Adrenal gland (tissue), 9 donors: ENCODE measurements at regions not wholly inside any gene's neighbourhood (a gene's known extent, or its start where the extent isn't known, plus 50 kb on each side); places are given as distances from the start of the nearest gene placed in this dataset.

Experiments used
- DNase-seq, 7 donors: peaks; one replicate each; pipeline ENCODE4 v3.0.0-alpha.2; 2019 to 2020
- H3K27ac ChIP-seq, 5 donors: fragments of 200-600 bp; sonication (generic) in 4 of 5; 1 replicate in 3 of 5; 2 replicates in 2 of 5; pipeline versions ENCODE4 v1.5.1 to v1.8.0; 2016 to 2020; ENCODE audit warnings: mild to moderate bottlenecking in 1 of 5
- H3K27me3 ChIP-seq: fragments of 200-600 bp; 2 replicates; pipeline ENCODE4 v1.8.0; 2021
- H3K36me3 ChIP-seq, 2 donors: fragments of 200-600 bp; replicated peaks in 1 of 2; 1 replicate in 1 of 2; 2 replicates in 1 of 2; pipeline versions ENCODE4 v1.5.1 to v1.8.0; 2018 to 2022
- H3K4me1 ChIP-seq, 2 donors: fragments of 200-600 bp; replicated peaks in 1 of 2; 1 replicate in 1 of 2; 2 replicates in 1 of 2; pipeline versions ENCODE4 v1.5.1 to v1.8.0; 2018 to 2021
- H3K4me3 ChIP-seq, 4 donors: fragments of 200-600 bp; sonication (generic) in 3 of 4; one replicate each; pipeline ENCODE4 v1.5.1; 2016 to 2018
- H3K9me3 ChIP-seq, 3 donors: fragments of 200-600 bp; sonication (generic) in 1 of 3; replicated peaks in 1 of 3; 1 replicate in 2 of 3; 2 replicates in 1 of 3; pipeline versions ENCODE4 v1.5.1 to v1.8.0; 2016 to 2021
- CTCF ChIP-seq, 6 experiments: fragments of 450-650 bp in 4 of 6; fragments of 200-600 bp in 2 of 6; sonication (generic) in 1 of 6; IDR thresholded peaks; 1 replicate in 5 of 6; 2 replicates in 1 of 6; pipeline versions ENCODE4 v1.5.1 to v1.8.0; 2016 to 2021; ENCODE audit warnings: antibody characterized with exemption in 6 of 6, mild to moderate bottlenecking in 2 of 6, moderate library complexity in 1 of 6
- POLR2A ChIP-seq, 2 donors: fragments of 450-650 bp; IDR thresholded peaks; one replicate each; pipeline ENCODE4 v1.6.1; 2017; ENCODE audit warnings: antibody characterized with exemption in 2 of 2, mild to moderate bottlenecking in 2 of 2, moderate library complexity in 1 of 2
- WGBS, 4 donors: extraction: QIAGEN DNeasy Blood & Tissue Kit in 2 of 4; methylation state at CpG; one replicate each; pipeline versions ENCODE4 v1.1.5 to v1.1.7; 2013 to 2017; 5-methylcytosine and 5-hydroxymethylcytosine counted together
- intact Hi-C, 2 donors: fragments of 100-400 bp; cut with DNase I; formaldehyde crosslinking; loops; one replicate each; pipeline versions ENCODE4 v1.14.1 to v1.15.0; 2022 to 2023
- donor health status: healthy with polysubstance abuse.
- donor health status: Bipolar disorder and iron deficiency.
- donor health status: DM: yes; HTN: yes; CAD: no.
- donor health status: DM: no; HTN: no; CAD: no.
- donor health status: DM: no; HTN: no; CAD: no.

- intact Hi-C loops: no loop called here
- no peaks in the 10 kb centered on the region for H3K27me3 ChIP-seq
- no peak overlapping the region for H3K27ac ChIP-seq
- no peak overlapping the region for H3K4me3 ChIP-seq
- no peaks in the 10 kb centered on the region for H3K36me3 ChIP-seq
- H3K4me1 ChIP-seq: no peaks in the 10 kb centered on the region
- no peak for DNase-seq
- WGBS, 4 donors: 70 to 81% (median 75%) methylated on average over 2 of the region's 2 CpGs
- TF ChIP-seq CTCF (IDR thresholded peaks at IDR 0.05) (no peak), POLR2A (IDR thresholded peaks at IDR 0.05) (no peak)
- no peaks in the 10 kb centered on the region for H3K9me3 ChIP-seq
These were observed 1355.0 kb upstream of the MAP3K7 start for GRCh38 chr6:91941838-91942237.

GRCh38 chr6:91940801-91941200, 1353.9 kb upstream of the MAP3K7 start:
- TF ChIP-seq POLR2A (IDR thresholded peaks at IDR 0.05): no peak
- H3K9me3 ChIP-seq: no peaks in the 10 kb centered on the region
- intact Hi-C loops: no loop called here
- H3K27ac ChIP-seq: no peak overlapping the region
- no peak for DNase-seq
- no peaks in the 10 kb centered on the region for H3K36me3 ChIP-seq
- WGBS, 4 donors: 78 to 93% (median 90%) methylated on average over 1 of the region's 1 CpG
- no peak overlapping the region for H3K4me3 ChIP-seq
- no peaks in the 10 kb centered on the region for H3K27me3 ChIP-seq
- no peaks in the 10 kb centered on the region for H3K4me1 ChIP-seq

GRCh38 chr6:91926827-91927226, 1340.0 kb upstream of the MAP3K7 start:
- no peak for DNase-seq
- intact Hi-C loops: no loop called here

GRCh38 chr6:91926361-91926760, 1339.5 kb upstream of the MAP3K7 start:
- H3K9me3 ChIP-seq: no peaks in the 10 kb centered on the region
- H3K36me3 ChIP-seq: no peaks in the 10 kb centered on the region
- no peak for DNase-seq
- TF ChIP-seq CTCF (IDR thresholded peaks at IDR 0.05) (no peak), POLR2A (IDR thresholded peaks at IDR 0.05) (no peak)
- WGBS, 4 donors: 80 to 87% (median 84%) methylated on average over 10 of the region's 10 CpGs
- intact Hi-C loops: no loop called here
- H3K4me3 ChIP-seq: no peak overlapping the region
- no peaks in the 10 kb centered on the region for H3K4me1 ChIP-seq
- H3K27me3 ChIP-seq: no peaks in the 10 kb centered on the region
- no peak overlapping the region for H3K27ac ChIP-seq

More at GRCh38 chr6:91926827-91927226, 1340.0 kb upstream of the MAP3K7 start:
- Histone ChIP-seq H3K4me3 (no peak overlapping the region), H3K4me1 (no peaks in the 10 kb centered on the region), H3K27me3 (no peaks in the 10 kb centered on the region), H3K9me3 (no peaks in the 10 kb centered on the region), H3K27ac (no peak overlapping the region), H3K36me3 (no peaks in the 10 kb centered on the region)
- TF ChIP-seq CTCF (IDR thresholded peaks at IDR 0.05): no peak
- TF ChIP-seq POLR2A (IDR thresholded peaks at IDR 0.05): no peak
- WGBS, 4 donors: 86 to 92% (median 89%) methylated on average over 12 to 15 of the region's 15 CpGs

- intact Hi-C loops: no loop called here
- WGBS, 4 donors: 77 to 92% (median 88%) methylated on average over 2 of the region's 2 CpGs
- Histone ChIP-seq H3K27ac (no peak overlapping the region), H3K4me1 (no peaks in the 10 kb centered on the region), H3K4me3 (no peak overlapping the region), H3K36me3 (no peaks in the 10 kb centered on the region), H3K9me3 (no peaks in the 10 kb centered on the region), H3K27me3 (no peaks in the 10 kb centered on the region)
- TF ChIP-seq CTCF (IDR thresholded peaks at IDR 0.05) (no peak), POLR2A (IDR thresholded peaks at IDR 0.05) (no peak)
- DNase-seq: no peak
These were observed 1325.1 kb upstream of the MAP3K7 start for GRCh38 chr6:91911945-91912344.
